ENCODE measurements at regions not wholly inside any gene's neighbourhood (a gene's known extent, or its start where the extent isn't known, plus 50 kb on each side); places are given as distances from the start of the nearest gene placed in this dataset.

GRCh38 chr13:40410315-40410714 is 256.1 kb downstream of the FOXO1 start:
- no peak for TF ChIP-seq POLR2AphosphoS5 (IDR thresholded peaks at IDR 0.05; ENCODE audit: low read depth, low read length)
- no peak for TF ChIP-seq TAF1 (IDR thresholded peaks at IDR 0.05; ENCODE audit: borderline replicate concordance, insufficient read depth, low read length)

All from PFSK-1 (cell line).